BE2C (cell line): ENCODE measurements at regions not wholly inside any gene's neighbourhood (a gene's known extent, or its start where the extent isn't known, plus 50 kb on each side); places are given as distances from the start of the nearest gene placed in this dataset.

Experiments used
- DNase-seq: peaks from one replicate; pipeline ENCODE4 v3.0.0-alpha.2; 2020
- H3K27me3 ChIP-seq: fragments of 250-450 bp; sonication (Bioruptor Pico); 2 replicates; pipeline ENCODE4 v1.5.1; 2020; ENCODE audit warnings: mild to moderate bottlenecking
- H3K36me3 ChIP-seq: fragments of 250-450 bp; sonication (Bioruptor Pico); 2 replicates; pipeline ENCODE4 v1.5.1; 2020; ENCODE audit warnings: mild to moderate bottlenecking
- H3K4me1 ChIP-seq: fragments of 250-450 bp; sonication (Bioruptor Pico); 2 replicates; pipeline ENCODE4 v1.5.1; 2020
- H3K4me3 ChIP-seq: 2 replicates; pipeline ENCODE4 v1.5.1; 2011; ENCODE audit warnings: low read depth, low read length
- H3K9me3 ChIP-seq: fragments of 250-450 bp; sonication (Bioruptor Pico); 2 replicates; pipeline ENCODE4 v1.5.1; 2020
- TF ChIP-seq, protein P1 (sequence below): IDR thresholded peaks from 2 replicates; pipeline ENCODE4 v1.5.1; 2012; ENCODE audit warnings: mild to moderate bottlenecking, low read depth, low read length

DNA sequence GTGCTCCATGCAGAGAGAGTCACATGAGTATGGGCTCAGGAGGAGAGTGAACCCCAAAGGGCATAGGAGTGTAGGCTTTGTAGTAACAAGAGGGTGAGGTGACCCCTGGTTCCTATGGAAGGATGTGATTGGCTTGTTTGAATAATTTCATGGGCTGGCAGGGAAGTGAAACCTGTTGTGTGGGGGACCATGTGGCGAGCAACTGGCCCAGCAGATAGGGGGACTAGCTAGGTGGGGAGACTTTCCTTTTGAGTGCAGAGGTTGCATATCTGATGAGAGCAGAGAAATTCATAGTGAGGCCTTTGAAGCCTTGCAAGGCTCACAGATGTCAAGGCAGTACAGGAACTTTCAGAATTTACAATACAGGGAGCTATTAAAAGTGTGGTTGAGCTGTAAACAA lies 247.9 kb upstream of the SLC35B3 start:
- Histone ChIP-seq H3K36me3 (no peaks in the 10 kb centered on the region), H3K9me3 (no peaks in the 10 kb centered on the region), H3K27me3 (no peaks in the 10 kb centered on the region), H3K4me3 (no peak overlapping the region), H3K4me1 (no peaks in the 10 kb centered on the region)
- no peak for DNase-seq
- TF ChIP-seq, protein P1, sequence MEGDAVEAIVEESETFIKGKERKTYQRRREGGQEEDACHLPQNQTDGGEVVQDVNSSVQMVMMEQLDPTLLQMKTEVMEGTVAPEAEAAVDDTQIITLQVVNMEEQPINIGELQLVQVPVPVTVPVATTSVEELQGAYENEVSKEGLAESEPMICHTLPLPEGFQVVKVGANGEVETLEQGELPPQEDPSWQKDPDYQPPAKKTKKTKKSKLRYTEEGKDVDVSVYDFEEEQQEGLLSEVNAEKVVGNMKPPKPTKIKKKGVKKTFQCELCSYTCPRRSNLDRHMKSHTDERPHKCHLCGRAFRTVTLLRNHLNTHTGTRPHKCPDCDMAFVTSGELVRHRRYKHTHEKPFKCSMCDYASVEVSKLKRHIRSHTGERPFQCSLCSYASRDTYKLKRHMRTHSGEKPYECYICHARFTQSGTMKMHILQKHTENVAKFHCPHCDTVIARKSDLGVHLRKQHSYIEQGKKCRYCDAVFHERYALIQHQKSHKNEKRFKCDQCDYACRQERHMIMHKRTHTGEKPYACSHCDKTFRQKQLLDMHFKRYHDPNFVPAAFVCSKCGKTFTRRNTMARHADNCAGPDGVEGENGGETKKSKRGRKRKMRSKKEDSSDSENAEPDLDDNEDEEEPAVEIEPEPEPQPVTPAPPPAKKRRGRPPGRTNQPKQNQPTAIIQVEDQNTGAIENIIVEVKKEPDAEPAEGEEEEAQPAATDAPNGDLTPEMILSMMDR = no peak

GRCh38 chr6:8679823-8680222 lies 244.5 kb upstream of the SLC35B3 start:
- TF ChIP-seq, protein P1 = no peak
- Histone ChIP-seq H3K36me3 (no peaks in the 10 kb centered on the region), H3K4me1 (no peaks in the 10 kb centered on the region), H3K4me3 (no peak overlapping the region), H3K9me3 (no peaks in the 10 kb centered on the region), H3K27me3 (no peaks in the 10 kb centered on the region)
- no peak for DNase-seq

DNA sequence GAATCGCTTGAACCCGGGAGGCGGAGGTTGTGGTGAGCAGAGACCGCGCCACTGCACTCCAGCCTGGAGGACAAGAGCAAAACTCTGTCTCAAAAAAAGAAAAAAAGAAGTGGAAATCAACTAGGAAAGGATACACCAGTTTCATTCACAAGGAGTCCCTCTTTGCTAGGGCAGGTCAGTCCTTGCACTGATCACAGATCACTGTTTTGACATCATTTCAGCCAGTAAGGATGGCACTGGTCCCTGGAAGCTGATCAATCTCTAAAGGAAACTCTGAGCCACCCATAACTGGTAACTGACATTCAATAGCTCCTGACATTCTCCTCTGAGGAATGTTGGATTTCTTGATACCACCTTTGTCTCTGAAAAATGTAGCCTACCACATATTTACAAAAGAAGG lies 243.1 kb upstream of the SLC35B3 start:
- H3K9me3 ChIP-seq = no peaks in the 10 kb centered on the region
- no peak for DNase-seq
- TF ChIP-seq, protein P1 = no peak
- no peak overlapping the region for H3K4me3 ChIP-seq
- no peaks in the 10 kb centered on the region for H3K27me3 ChIP-seq
- no peaks in the 10 kb centered on the region for H3K36me3 ChIP-seq
- H3K4me1 ChIP-seq = no peaks in the 10 kb centered on the region

DNA sequence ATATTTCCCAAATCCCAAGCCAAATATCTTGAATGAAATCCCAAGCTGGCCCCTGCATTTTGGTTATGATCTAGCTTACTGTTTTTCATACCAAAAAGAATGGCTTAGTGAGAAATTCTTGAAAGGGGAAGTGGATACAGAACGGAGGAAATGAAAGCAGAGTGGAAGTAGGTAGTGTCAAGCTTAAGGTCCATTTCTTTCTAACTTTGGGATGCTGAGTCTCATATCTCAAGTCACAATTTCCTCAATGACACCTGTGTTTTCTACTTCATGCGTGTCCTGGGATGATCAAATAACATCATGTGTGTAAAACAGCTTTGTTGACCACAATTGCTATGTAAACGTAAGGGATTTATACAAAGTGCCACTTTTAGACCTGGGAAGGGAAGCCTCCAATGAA lies 238.8 kb upstream of the SLC35B3 start:
- no peaks in the 10 kb centered on the region for H3K36me3 ChIP-seq
- no peak overlapping the region for H3K4me3 ChIP-seq
- H3K9me3 ChIP-seq = no peaks in the 10 kb centered on the region
- TF ChIP-seq, protein P1 = no peak
- H3K27me3 ChIP-seq = no peaks in the 10 kb centered on the region
- no peaks in the 10 kb centered on the region for H3K4me1 ChIP-seq
- no peak for DNase-seq

GRCh38 chr6:8672882-8673281 lies 237.5 kb upstream of the SLC35B3 start:
- no peak for DNase-seq
- TF ChIP-seq, protein P1 = no peak
- Histone ChIP-seq H3K9me3 (no peaks in the 10 kb centered on the region), H3K27me3 (no peaks in the 10 kb centered on the region), H3K36me3 (no peaks in the 10 kb centered on the region), H3K4me3 (no peak overlapping the region), H3K4me1 (no peaks in the 10 kb centered on the region)

DNA sequence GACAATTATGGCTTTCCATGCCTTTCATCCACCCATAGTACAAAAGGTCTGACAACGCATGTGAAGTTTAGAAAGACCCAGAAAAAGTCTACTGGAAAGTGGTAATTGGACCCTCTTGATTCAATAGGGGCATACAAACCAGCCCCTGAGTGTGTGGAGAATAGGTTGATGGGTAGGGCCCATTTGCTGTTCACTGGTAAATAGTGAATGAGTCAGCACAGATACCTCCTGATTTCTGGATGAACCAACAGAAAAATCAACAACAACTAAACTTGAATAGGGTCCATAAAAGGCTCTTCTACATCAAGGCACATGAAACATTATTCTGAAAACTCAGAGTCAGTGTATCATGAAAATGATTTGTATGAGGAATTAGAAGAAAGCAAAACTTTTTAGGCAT lies 235.4 kb upstream of the SLC35B3 start:
- Histone ChIP-seq H3K36me3 (no peaks in the 10 kb centered on the region), H3K4me1 (no peaks in the 10 kb centered on the region), H3K27me3 (no peaks in the 10 kb centered on the region), H3K4me3 (no peak overlapping the region), H3K9me3 (no peaks in the 10 kb centered on the region)
- no peak for DNase-seq
- TF ChIP-seq, protein P1 = no peak
